ENCODE measurements at regions not wholly inside any gene's neighbourhood (a gene's known extent, or its start where the extent isn't known, plus 50 kb on each side); places are given as distances from the start of the nearest gene placed in this dataset.

DNA sequence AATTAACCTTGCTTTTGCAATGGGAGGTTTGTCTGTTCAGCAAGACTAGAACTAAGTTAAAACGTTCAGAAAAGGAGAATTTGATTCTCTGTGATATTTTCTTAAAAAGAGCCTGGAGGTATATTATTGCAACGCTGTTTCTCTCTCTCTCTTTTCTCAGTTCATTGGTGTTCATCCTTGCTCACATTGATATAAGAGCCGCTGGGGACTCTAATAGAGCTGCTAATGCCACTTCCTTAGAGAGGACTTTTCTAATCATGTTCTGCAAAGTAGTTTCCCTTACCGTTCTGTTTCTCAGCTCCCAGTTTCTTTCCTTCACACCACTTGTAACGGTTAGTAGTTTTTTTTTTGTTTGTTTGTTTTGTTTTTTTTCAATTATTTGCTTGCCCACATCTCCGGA lies 203.8 kb downstream of the RWDD3 start:
- DNase-seq: no peak

DNA sequence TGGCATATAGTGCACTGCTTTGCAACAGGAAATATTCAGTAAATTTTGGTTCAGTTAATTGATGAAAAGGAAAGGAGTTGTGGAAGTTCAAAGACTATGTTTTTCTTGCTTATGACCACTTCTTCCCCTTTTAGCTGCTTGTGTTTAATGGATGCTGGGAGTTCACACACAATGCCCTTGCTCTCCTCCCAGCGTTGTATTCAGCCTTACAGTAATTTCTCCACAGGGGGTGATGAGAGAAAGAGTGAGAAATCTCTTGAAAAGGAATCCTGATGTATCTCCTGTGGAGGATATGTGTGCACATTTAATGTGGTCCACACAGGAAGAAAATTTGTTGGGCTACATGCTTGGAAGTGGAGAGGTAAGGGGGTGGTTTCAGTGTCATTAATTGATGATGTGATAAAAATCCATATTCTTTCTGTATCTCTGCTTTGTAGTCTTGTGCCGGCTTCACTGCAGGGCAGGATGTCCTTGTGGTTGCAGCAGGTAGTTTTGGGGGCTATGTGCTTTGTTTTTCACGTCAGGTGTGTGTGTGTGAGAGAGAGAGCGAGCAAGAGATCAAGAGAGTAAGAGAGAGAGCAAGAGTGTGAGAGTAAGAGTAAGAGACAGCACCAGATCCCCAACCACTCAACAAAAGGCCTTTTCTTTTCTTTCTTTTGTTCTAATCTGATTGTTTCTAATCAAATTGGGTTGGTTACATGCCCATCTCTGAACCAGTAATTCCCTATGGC lies 204.4 kb downstream of the RWDD3 start:
- no peak for DNase-seq

DNA sequence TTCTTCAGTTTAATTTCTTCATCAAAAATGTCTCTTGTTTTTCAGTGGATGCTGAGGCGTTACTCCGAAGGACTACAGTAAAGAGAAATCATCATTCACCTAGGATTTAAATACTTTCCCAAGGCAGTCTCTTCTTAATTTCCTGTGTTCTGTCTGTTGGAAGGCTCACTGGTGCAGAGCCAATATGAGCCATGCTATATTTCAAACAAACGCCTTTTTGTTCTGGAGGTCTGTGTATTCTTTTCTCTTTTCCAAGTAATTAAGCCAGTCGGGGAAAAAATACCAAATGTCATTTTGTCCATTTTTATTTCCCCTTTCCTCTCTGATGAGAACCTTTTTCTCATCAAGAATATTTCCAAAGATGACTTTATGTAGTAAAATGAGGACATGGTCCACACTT lies 206.5 kb downstream of the RWDD3 start:
- no peak for DNase-seq

DNA sequence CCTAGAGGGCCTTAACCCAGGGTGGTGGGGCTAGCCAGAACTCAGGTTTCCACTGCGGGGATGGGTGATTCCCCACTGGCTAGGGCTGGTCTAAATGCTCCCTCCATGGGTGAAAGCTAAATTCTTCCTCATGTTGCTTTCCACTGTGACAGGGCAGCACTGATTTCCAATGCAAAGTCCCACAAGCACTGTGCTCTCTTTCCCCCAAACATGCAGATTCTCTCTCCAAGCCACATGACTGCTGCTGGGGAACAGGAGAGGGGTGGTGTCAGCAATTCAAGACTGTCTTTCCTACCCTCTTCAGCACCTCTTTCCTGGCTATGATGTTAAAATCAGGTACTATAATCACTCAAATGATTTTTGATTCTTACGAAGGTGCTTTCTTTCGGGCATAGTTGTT lies 215.5 kb downstream of the RWDD3 start:
- no peak for DNase-seq

DNA sequence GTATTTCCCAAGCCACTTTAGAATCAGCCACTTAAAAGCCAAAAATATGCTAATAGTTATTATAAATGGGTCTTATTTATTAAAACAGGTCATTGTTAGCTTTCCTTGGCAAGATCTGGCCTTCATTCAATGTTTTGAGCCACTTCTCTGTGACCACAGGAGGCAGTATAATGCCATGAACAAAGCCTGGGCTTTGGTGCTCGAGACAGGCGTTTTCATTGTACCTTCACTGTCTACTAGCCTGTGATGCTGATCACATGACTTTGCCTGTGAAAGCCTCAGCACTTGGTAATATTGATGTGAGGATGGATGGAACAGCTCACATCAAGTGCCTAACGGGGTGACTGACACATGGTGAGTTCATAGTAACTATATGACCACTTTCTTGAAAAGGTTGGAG lies 217.0 kb downstream of the RWDD3 start:
- no peak for DNase-seq

DNA sequence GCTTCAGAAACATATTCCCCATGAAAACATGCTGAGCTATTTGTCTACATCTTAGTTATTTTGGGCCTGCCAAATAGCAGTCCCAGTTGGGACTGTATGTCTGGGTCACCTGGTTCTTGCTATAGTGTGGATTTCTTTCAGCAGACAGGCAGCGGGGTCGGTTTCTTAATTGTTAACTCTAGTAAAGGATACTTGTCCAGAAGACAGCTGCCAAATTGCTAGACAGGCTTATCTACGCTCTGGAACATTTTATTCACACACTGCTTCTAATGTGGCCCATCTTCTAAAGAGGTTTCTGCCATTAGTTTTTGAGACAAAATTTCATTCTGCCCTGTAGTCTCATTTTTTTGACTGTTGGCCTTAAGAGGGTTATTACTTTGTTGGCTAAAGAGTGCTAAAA lies 217.9 kb downstream of the RWDD3 start:
- DNase-seq: no peak

DNA sequence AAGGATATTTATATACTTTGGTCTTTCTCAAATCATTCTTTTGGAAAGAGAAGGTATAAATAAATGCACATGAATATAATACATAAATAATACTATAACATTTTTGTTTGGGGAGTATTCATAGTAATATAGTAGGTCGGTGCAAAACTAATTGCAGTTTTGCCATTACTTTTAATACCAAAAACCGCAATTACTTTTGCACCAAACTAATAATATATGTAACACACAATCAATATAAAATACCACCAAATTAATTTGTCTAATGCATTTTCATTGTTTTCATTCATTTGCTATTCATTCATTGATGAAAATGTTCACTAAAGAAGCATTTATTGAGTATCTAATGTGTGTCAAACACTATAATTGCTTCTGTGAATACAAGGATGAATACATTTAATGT lies 219.0 kb downstream of the RWDD3 start:
- no peak for DNase-seq

DNA sequence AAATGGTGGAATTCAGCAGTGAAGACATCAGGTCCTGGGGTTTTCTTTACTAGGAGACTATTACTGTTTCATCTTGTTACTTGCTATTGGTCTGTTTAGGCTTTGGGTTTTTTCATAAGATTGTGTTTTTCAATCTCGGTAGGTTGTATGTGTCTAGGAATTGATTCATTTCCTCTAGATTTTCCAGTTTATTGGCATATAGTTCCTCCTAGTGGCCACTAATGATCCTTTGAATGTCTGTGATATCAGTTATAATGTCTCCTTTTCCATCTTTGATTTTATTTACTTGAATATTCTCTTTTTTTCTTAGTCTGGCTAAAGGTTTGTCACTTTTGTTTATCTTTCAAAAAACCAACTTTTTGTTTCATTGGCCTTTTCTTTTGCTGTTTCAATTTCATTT lies 233.0 kb downstream of the RWDD3 start:
- DNase-seq: no peak

DNA sequence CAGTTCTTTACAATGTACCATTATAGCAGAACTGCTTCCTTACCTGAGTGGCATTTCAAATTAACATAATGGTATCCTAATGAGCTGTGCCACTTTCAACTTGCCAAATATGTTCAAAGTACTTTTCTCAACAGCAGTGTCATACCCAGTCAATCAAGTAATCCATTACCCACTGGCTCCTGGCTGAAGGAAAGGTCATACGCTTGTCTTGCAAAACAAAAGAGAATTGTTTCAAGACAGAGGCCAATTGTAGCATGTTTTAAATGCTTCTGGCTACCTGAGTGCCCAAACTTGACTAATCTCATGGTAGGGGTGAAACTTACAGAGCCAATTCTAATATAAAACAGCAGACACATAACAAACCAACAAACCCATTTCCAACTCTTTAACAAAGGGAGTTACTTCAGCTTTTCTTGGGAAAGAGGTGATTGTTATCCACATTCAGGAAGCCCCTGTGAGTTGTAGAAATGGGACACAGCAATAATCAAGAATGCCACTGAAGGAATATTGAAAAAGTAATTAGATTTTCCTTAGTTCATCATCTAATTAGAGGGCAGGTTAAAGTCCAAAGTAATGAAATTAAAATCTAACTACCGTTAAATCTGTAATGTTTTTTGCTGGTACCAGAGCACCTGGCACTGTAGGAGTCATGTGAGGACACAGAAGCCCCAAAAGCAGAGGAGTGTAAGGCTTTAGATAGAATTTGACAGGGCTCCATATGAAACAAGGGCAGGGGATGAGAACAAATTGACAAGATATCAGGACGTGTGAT lies 241.9 kb downstream of the RWDD3 start:
- no peak for DNase-seq

DNA sequence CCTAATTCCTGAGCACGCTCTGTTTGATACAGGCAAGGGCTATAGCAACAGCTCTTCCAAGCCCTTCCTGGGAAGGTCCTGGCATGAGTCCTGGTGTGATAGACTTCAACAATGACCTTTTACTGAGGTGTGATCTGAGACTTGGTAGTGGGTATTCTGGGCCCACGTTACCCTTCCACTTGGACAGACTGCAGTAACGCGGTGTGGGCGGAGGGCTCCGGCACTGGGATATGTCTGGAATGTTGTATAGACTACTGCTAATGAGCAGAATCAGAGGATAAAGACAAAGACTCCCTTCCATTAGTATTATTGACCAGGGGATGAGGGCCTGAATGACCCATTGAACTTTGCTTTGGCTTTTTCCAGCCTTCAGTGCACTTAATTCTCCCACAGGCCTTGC lies 262.3 kb downstream of the RWDD3 start:
- DNase-seq: no peak

DNA sequence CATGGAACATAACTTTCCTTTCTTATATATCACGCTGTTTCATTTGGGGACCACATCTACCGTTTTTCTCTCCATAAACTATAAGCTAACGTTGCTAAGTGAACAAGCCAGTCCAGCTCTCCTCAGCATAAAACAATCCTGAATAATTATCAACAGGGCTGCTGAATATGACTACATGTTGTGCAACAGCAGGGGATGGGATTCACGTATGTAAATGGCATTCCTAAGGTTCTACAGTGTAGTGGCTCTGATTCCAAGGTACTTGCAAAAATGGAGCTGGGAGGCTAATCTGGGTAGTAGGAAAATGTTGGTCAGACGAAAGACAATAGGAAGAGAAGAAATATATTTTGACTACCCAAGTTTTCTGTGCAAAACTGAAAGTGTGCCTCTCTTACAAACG lies 262.8 kb downstream of the RWDD3 start:
- DNase-seq: no peak

DNA sequence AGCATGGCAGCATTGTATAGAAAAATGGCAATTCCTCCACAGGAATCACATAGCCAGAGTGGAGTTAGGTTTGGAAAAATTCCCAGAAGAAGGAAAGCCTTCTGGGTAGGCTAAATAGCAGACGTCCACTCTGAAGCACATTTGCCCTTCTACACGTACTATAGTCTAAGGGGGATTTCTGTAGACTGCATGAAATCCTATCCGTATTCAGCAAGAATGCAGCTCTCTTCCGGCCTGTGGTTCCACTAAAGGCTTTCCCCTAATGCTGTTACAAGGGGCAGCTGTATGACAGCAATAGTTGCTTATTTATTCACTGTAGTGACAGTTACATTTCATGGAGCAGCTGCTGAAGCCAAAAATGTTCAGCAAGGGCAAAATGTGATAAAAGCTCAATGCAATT lies 263.6 kb downstream of the RWDD3 start:
- DNase-seq: no peak

DNA sequence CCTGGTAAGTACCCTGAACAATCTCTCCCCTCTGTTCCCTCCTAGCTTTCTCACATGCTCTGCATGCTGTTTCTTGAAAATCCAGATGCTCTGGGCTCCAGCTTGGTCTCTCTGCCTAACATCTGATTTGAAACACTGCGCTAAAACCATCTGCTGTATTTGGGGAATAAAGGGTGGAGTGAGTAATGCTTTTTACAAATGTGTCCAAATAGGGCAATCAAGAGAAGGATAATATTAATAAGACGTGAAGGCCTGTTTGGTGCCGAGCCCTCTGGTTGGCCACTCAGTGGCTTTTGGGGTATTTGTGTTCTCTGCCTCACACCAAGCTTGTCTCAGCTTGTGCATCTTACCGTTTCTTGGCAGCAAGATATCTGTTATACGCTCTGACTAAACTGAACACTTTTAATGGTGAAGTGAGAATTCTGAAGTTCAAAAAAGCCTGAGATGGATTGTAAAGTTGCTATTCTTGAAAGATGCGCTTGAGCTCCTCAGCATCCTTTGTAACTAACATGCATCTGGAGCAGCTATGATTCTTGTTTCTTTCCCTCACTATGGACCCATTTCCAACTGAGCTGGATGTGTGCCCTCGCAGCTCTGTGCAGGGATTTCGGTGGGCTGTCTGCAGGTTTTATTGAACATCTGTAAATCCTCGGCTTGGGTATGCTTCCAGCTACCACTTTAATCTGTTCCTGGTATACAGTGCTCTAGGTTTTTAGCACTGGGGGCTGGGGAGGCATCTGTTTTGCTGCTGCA lies 269.4 kb downstream of the RWDD3 start:
- DNase-seq: no peak

DNA sequence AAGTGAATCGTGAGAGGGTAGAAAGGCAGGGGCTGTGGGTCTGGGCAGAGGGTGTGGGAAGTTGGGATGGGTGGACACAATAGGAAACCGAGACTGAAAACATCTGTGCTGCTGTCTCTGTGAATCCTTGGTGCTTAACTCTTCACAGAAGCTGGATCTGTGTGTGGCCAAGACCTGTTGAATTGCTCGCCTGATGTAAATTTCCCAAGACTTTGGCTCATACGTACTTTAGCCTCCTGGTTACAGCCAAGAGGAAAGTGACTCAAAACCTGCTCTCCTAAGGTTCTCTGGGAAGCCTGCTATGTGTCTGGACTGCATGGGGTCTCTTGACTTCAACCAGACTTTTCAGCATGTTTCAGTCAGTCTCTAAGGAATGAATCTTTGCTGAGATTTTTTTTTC lies 270.3 kb downstream of the RWDD3 start:
- no peak for DNase-seq

DNA sequence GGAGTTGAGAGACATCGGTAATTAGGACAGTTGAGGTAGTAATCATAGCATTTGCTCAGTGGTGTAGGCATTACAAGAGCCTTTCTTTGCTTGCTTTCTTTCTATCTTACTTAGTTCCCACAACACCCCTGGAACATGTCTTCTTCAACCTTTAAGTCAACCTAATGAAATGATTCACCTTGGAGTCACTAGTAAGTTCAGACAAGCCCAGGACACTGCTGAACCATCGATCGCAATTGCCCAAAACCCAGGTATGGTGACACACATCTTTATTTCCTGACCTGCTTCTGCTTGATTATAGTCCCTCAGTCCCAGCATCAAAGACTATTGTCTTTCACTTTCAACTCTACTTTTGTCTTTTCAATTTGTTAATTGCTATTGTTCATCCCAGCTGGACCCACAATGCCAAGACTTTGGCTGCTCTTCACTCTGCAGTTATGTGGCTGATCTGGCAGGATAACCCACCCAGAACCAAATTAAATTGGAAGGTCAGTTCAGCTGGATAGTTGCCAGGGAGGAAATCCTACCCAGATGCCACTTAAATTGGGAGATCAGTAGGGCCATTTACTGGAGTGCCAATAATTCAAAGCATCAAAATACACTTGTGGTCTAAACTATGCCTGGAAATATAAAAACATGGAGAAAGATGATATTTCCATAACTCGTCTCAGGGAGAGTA lies 272.9 kb downstream of the RWDD3 start:
- no peak for DNase-seq

DNA sequence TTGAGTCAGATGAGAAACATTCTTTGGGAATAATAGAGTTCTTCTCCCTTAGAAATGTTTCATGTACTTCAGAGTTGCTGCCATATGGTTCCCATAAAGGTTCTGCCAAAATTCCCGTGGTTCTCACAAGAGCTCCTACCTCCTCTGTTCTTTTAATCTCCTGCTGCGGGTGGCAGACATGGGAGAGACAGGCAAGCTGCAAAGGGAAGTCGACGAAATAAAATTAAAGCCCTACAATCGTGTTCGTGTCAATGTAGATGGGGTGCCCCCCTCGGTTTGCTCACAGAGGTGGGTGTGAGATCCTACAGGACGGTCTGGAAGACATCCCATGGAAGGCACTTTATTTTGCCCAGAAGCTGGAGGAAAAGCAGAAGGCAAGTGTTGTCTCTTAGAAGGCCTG lies 276.0 kb downstream of the RWDD3 start:
- no peak for DNase-seq

DNA sequence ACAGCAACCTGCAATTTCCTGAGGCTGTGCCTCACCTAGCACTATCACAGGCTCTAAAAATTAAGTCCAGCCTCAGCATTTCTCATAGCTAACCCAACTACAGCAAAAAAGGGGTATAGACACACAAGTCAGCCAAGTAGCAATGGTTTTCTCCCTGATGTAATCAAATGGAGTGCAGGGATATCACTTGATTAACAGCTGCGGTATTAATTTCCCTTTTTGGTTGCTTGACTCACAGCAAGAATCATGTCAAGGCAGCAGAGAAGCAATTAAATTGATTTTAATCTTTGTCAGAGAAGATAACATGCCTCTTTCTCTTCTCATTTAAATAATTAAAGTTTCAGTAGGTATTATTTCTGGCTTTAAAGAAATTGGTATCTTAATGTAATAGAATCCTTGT lies 278.9 kb downstream of the RWDD3 start:
- no peak for DNase-seq

DNA sequence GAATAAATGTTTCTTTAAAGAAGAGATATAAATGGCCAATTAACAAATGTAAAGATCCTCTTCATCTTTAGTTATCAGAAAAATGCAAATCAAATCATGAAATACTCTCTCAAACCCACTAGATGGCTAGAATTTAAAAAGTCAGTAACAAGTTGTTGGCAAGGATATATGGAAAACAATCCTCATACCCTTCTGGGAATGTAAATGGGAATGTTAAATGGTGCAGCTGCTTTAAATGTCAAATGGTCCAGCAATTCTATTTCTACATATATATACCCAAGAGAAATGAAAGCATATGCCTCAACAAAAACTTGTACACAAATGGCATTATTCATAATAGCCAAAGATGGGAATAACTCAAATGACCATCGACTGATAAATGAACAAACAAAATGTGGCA lies 283.5 kb downstream of the RWDD3 start:
- DNase-seq: no peak

DNA sequence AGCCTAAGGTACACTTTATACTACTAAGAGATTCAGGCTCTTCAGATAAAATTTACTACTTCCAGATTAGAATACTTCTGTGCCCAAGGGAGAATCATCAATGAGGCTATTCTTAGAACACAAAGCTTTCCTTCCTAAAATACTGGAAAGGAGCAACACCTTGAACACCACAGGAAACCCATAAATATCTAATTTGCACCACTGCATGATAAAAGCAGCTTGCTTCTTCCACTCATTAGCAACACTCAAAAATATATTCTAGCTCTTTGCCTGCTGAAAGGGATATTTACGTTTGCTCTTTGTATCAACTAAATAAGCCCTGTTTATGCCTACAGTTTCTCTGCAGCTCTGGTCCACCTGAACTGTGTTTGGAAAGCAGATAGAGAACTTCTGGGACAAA lies 284.3 kb downstream of the RWDD3 start:
- DNase-seq: no peak

DNA sequence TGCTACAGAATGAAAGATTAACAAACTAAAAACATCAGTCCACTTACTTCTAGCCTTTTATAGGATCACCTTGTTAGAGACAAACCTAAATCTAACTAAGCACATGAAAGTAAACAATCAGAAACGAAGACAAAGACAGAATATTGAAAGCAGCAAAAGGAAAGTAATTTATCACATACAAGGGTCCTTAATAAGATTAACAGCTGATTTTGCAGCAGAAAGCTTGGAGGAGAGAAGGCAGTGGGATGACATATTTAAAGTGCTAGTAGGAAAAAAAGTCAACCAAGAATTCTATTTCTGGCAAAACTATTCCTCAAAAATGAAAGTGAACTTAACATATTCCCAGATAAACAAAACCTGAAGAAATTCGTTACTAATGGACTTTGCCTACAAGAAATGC lies 286.4 kb downstream of the RWDD3 start:
- DNase-seq: no peak

DNA sequence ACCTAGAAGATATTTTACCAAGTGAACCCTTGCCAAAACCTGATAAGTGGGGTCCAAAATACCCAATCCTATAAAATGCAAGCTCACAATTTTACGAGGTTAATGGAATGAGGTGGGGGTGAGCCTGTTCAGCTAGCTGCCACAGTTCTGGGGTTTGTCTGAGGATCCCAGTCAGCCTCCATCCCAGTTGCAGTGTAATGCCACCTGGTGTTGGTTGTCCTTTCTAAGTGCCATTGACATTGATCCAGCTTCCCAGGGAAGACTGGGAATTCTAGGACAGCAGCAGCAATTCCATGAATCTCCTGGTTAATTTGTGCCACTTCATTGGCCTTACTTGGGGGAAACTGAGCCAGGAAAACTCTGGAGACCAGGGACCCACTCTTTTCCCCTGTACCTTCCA lies 298.3 kb downstream of the RWDD3 start:
- DNase-seq: no peak

DNA sequence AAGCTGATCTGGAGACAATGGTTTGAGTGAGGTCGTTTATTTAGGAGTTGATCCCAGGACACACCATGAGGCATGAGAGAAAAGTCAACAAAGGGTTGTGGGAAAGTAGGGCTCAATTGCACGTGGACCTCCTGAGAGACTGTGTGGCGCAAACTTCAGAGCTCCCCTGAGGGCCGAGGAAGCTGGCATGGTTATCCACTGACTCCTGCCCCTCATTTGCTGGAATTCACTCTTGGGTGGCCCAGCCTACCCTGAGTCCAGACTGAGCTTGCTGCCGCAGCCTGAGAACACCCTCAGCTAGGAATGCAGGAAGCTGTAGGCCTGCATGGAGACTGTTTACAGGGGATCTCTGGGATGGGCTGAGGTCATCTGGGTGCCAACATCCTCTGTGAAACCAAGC lies 301.0 kb downstream of the RWDD3 start:
- DNase-seq: no peak

DNA sequence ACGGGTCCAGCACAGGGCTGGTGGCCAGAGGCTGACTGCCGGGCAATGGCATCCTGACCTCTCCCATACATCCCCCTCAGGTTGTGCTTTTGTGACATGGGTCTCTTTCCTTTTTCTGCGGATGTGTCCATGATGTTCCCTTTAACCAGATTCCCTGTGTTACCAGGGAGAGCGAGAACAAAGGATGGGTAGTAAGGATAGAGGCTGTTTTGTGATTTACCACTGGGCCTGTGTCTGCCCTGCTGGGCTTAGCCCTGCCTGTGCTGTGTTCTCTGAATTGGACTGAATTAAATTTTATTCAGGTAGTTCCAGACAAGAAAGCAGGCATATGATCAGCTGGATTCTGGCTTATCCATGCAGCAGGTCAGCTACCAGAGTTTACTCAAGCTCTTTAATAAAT lies 301.6 kb downstream of the RWDD3 start:
- no peak for DNase-seq

DNA sequence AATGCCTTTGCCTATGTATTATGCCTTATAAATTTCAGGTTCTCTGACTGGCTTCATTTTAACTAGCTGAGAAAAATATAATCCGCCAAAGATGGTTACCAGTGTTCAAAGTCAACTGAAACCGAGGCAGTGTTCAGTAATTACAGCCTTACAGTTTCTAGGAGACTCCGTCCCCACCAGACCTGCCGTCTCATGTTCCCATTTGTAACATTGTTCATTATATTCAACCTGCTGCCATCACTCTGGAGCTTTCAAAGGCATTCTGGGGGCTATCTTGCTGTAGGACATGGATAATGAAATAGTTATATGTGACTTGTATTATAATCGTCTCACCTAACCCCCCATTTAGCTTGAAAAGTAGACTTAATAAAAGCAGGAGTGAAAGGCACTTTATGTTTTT lies 302.5 kb downstream of the RWDD3 start:
- DNase-seq: no peak
